HEK293 (cell line): ENCODE measurements at regions not wholly inside any gene's neighbourhood (a gene's known extent, or its start where the extent isn't known, plus 50 kb on each side); places are given as distances from the start of the nearest gene placed in this dataset.

Experiments used
- CTCF ChIA-PET: fragments of 350-600 bp; formaldehyde crosslinking; extraction: SDS; loops from one replicate; lab custom pipeline; 2021; ENCODE audit warnings: antibody characterized with exemption; lab: Yijun Ruan, JAX
- POLR2A ChIA-PET: fragments of 300-600 bp; formaldehyde crosslinking; extraction: SDS; loops from one replicate; lab custom pipeline; 2020; ENCODE audit warnings: antibody characterized with exemption, inconsistent platforms; lab: Yijun Ruan, JAX
- H3K27ac ChIP-seq: fragments of 200-500 bp; sonication (Bioruptor generic); 2 replicates; pipeline ENCODE4 v1.5.1; 2014; ENCODE audit warnings: low read depth, low read length, control low read depth, inconsistent platforms; ENCODE audit errors: extremely low read depth
- H3K36me3 ChIP-seq, 2 experiments: fragments of 200-500 bp in 1 of 2; sonication (Bioruptor generic) in 1 of 2; 1 replicate in 1 of 2; 2 replicates in 1 of 2; pipeline ENCODE4 v1.5.1; 2014 to 2017; ENCODE audit warnings: inconsistent platforms in 2 of 2, low read length in 2 of 2; ENCODE audit not compliant: control insufficient read depth in 2 of 2, insufficient read depth in 1 of 2
- H3K4me1 ChIP-seq: fragments of 200-500 bp; sonication (Bioruptor generic); 2 replicates; pipeline ENCODE4 v1.5.1; 2014; ENCODE audit warnings: mild to moderate bottlenecking, low read length, inconsistent platforms; ENCODE audit not compliant: control insufficient read depth, insufficient read depth
- H3K4me3 ChIP-seq: 2 replicates; pipeline ENCODE4 v1.5.1; 2011; ENCODE audit warnings: low read depth, mild to moderate bottlenecking, control low read depth, low read length, moderate library complexity
- H3K9me3 ChIP-seq: fragments of 200-500 bp; sonication (Bioruptor generic); 2 replicates; pipeline ENCODE4 v1.5.1; 2014; ENCODE audit warnings: low read depth, low read length, inconsistent platforms; ENCODE audit not compliant: control insufficient read depth, insufficient read depth
- BCL6B ChIP-seq: fragments of 450-650 bp; formaldehyde crosslinking; IDR thresholded peaks from 2 replicates; pipeline ENCODE4 v1.5.1; 2017; ENCODE audit warnings: missing biosample characterization, missing genetic modification characterization
- GLI4 ChIP-seq: fragments of 450-650 bp; formaldehyde crosslinking; IDR thresholded peaks from 2 replicates; pipeline ENCODE4 v1.5.1; 2016; ENCODE audit warnings: missing biosample characterization, missing genetic modification characterization
- GLIS1 ChIP-seq: fragments of 450-650 bp; formaldehyde crosslinking; IDR thresholded peaks from 2 replicates; pipeline ENCODE4 v1.5.1; 2016; ENCODE audit warnings: missing biosample characterization, missing genetic modification characterization
- HOXC10 ChIP-seq: sonication (generic); formaldehyde crosslinking; IDR thresholded peaks from 2 replicates; pipeline ENCODE4 v1.8.1; 2023; ENCODE audit warnings: mild to moderate bottlenecking, missing genetic modification reagents
- IKZF3 ChIP-seq: fragments of 450-650 bp; IDR thresholded peaks from 2 replicates; pipeline ENCODE4 v1.5.0; 2018; ENCODE audit warnings: missing biosample characterization, mild to moderate bottlenecking, missing genetic modification characterization, moderate library complexity
- KLF16 ChIP-seq: fragments of 450-650 bp; formaldehyde crosslinking; IDR thresholded peaks from 2 replicates; pipeline ENCODE4 v1.5.1; 2017; ENCODE audit warnings: missing biosample characterization, missing genetic modification characterization
- OSR2 ChIP-seq: fragments of 450-650 bp; formaldehyde crosslinking; IDR thresholded peaks from 2 replicates; pipeline ENCODE4 v1.5.1; 2016; ENCODE audit warnings: missing biosample characterization, missing genetic modification characterization
- OVOL3 ChIP-seq: fragments of 450-650 bp; formaldehyde crosslinking; IDR thresholded peaks from 2 replicates; pipeline ENCODE4 v1.5.1; 2016; ENCODE audit warnings: missing biosample characterization, missing genetic modification characterization
- PATZ1 ChIP-seq: fragments of 450-650 bp; formaldehyde crosslinking; IDR thresholded peaks from 2 replicates; pipeline ENCODE4 v1.5.1; 2016; ENCODE audit warnings: missing biosample characterization, missing genetic modification characterization
- RBAK ChIP-seq: fragments of 450-650 bp; formaldehyde crosslinking; IDR thresholded peaks from 2 replicates; pipeline ENCODE4 v1.5.1; 2016; ENCODE audit warnings: missing biosample characterization, missing genetic modification characterization
- SCRT1 ChIP-seq: fragments of 450-650 bp; formaldehyde crosslinking; IDR thresholded peaks from 2 replicates; pipeline ENCODE4 v1.5.1; 2016; ENCODE audit warnings: missing biosample characterization, missing genetic modification characterization, borderline replicate concordance
- SP3 ChIP-seq: fragments of 450-650 bp; formaldehyde crosslinking; IDR thresholded peaks from 2 replicates; pipeline ENCODE4 v1.5.1; 2016; ENCODE audit warnings: missing biosample characterization, missing genetic modification characterization
- YY2 ChIP-seq: fragments of 450-650 bp; formaldehyde crosslinking; IDR thresholded peaks from 2 replicates; pipeline ENCODE4 v1.5.1; 2016; ENCODE audit warnings: missing biosample characterization, missing genetic modification characterization
- ZBTB26 ChIP-seq: fragments of 450-650 bp; formaldehyde crosslinking; optimal IDR thresholded peaks from 2 replicates; pipeline ENCODE3; 2016; ENCODE audit warnings: missing biosample characterization, mild to moderate bottlenecking, missing genetic modification characterization
- ZIC2 ChIP-seq: fragments of 450-650 bp; formaldehyde crosslinking; IDR thresholded peaks from 2 replicates; pipeline ENCODE4 v1.5.1; 2016; ENCODE audit warnings: missing biosample characterization, missing genetic modification characterization
- ZNF112 ChIP-seq: fragments of 450-650 bp; formaldehyde crosslinking; IDR thresholded peaks from 2 replicates; pipeline ENCODE4 v1.5.0; 2017; ENCODE audit warnings: missing biosample characterization, missing genetic modification characterization
- ZNF2 ChIP-seq: fragments of 450-650 bp; formaldehyde crosslinking; IDR thresholded peaks from 2 replicates; pipeline ENCODE4 v1.5.1; 2016; ENCODE audit warnings: missing biosample characterization, missing genetic modification characterization
- ZNF202 ChIP-seq: fragments of 450-650 bp; formaldehyde crosslinking; IDR thresholded peaks from 2 replicates; pipeline ENCODE4 v1.5.1; 2016; ENCODE audit warnings: missing biosample characterization, missing genetic modification characterization, borderline replicate concordance
- ZNF350 ChIP-seq: fragments of 450-650 bp; formaldehyde crosslinking; IDR thresholded peaks from 2 replicates; pipeline ENCODE4 v1.5.0; 2017; ENCODE audit warnings: missing biosample characterization, mild to moderate bottlenecking, missing genetic modification characterization
- ZNF416 ChIP-seq: fragments of 450-650 bp; formaldehyde crosslinking; IDR thresholded peaks from 2 replicates; pipeline ENCODE4 v1.5.1; 2016; ENCODE audit warnings: missing biosample characterization, missing genetic modification characterization
- ZNF426 ChIP-seq: fragments of 450-650 bp; formaldehyde crosslinking; IDR thresholded peaks from 2 replicates; pipeline ENCODE4 v1.5.1; 2017; ENCODE audit warnings: missing biosample characterization, missing genetic modification characterization, mild to moderate bottlenecking, inconsistent platforms, moderate library complexity
- ZNF488 ChIP-seq: fragments of 450-650 bp; formaldehyde crosslinking; IDR thresholded peaks from 2 replicates; pipeline ENCODE4 v1.5.1; 2016; ENCODE audit warnings: missing biosample characterization, missing genetic modification characterization
- ZNF513 ChIP-seq: fragments of 450-650 bp; IDR thresholded peaks from 2 replicates; pipeline ENCODE4 v1.5.1; 2018; ENCODE audit warnings: missing biosample characterization, missing genetic modification characterization
- ZNF548 ChIP-seq: fragments of 450-650 bp; formaldehyde crosslinking; IDR thresholded peaks from 2 replicates; pipeline ENCODE4 v1.5.1; 2016; ENCODE audit warnings: missing biosample characterization, missing genetic modification characterization
- ZNF555 ChIP-seq: fragments of 450-650 bp; formaldehyde crosslinking; conservative IDR thresholded peaks from 2 replicates; pipeline ENCODE4 v1.5.1; 2017; ENCODE audit warnings: missing biosample characterization, mild to moderate bottlenecking, missing genetic modification characterization, inconsistent platforms
- ZNF610 ChIP-seq: fragments of 450-650 bp; formaldehyde crosslinking; IDR thresholded peaks from 2 replicates; pipeline ENCODE4 v1.5.1; 2016; ENCODE audit warnings: missing biosample characterization, missing genetic modification characterization, borderline replicate concordance
- ZNF658 ChIP-seq: fragments of 450-650 bp; formaldehyde crosslinking; IDR thresholded peaks from 2 replicates; pipeline ENCODE4; 2016; ENCODE audit warnings: missing biosample characterization, missing genetic modification characterization
- ZNF837 ChIP-seq: fragments of 450-650 bp; formaldehyde crosslinking; IDR thresholded peaks from 2 replicates; pipeline ENCODE4 v1.5.1; 2016; ENCODE audit warnings: missing biosample characterization, missing genetic modification characterization
- ZSCAN18 ChIP-seq: fragments of 450-650 bp; formaldehyde crosslinking; IDR thresholded peaks from 2 replicates; pipeline ENCODE4 v1.5.1; 2016; ENCODE audit warnings: missing biosample characterization, missing genetic modification characterization
- ZSCAN30 ChIP-seq: fragments of 450-650 bp; IDR thresholded peaks from 2 replicates; pipeline ENCODE4 v1.5.1; 2018; ENCODE audit warnings: missing biosample characterization, mild to moderate bottlenecking, missing genetic modification characterization, moderate library complexity

- Histone ChIP-seq H3K27ac (no peak overlapping the region), H3K9me3 (no peaks in the 10 kb centered on the region), H3K4me3 (no peak overlapping the region), H3K36me3 (no peaks in the 10 kb centered on the region), H3K4me1 (no peaks in the 10 kb centered on the region)
- ChIA-PET CTCF (no interaction called here), POLR2A (no interaction called here)
- TF ChIP-seq RBAK (no peak), ZIC2 (no peak), ZNF837 (tag by site-specific recombination) (no peak), ZNF426 (tag by site-specific recombination) (no peak), ZSCAN30 (tag by site-specific recombination) (no peak), ZNF112 (tag by site-specific recombination) (no peak), ZBTB26 (tag by site-specific recombination) (no peak), YY2 (tag by site-specific recombination) (no peak), KLF16 (no peak), OVOL3 (no peak), ZNF350 (tag by site-specific recombination) (no peak), HOXC10 (CRISPR knock-in tag) (no peak), OSR2 (tag by site-specific recombination) (no peak), ZNF548 (tag by site-specific recombination) (no peak), GLIS1 (tag by site-specific recombination) (no peak)
These were observed 186.6 kb upstream of the MEF2C start for GRCh38 chr5:89069591-89069990.

- Histone ChIP-seq H3K9me3 (no peaks in the 10 kb centered on the region), H3K4me1 (no peaks in the 10 kb centered on the region), H3K36me3 (no peaks in the 10 kb centered on the region), H3K4me3 (no peak overlapping the region), H3K27ac (no peak overlapping the region)
- POLR2A ChIA-PET: no interaction called here
- CTCF ChIA-PET: no interaction called here
- TF ChIP-seq ZNF2 (tag by site-specific recombination) (no peak), ZNF610 (no peak), KLF16 (no peak), GLI4 (no peak), PATZ1 (tag by site-specific recombination) (no peak), BCL6B (tag by site-specific recombination) (no peak), IKZF3 (tag by site-specific recombination) (no peak), ZSCAN18 (tag by site-specific recombination) (no peak), SP3 (tag by site-specific recombination) (no peak), ZNF513 (no peak), ZNF426 (tag by site-specific recombination) (no peak), ZNF658 (no peak), ZNF202 (tag by site-specific recombination) (no peak), SCRT1 (tag by site-specific recombination) (no peak), ZNF416 (tag by site-specific recombination) (no peak), ZNF555 (tag by site-specific recombination) (no peak), ZNF488 (tag by site-specific recombination) (no peak)
These were observed 184.4 kb upstream of the MEF2C start for GRCh38 chr5:89067362-89067761.
